Superior temporal gyrus (tissue), 1 donor: ENCODE measurements at regions not wholly inside any gene's neighbourhood (a gene's known extent, or its start where the extent isn't known, plus 50 kb on each side); places are given as distances from the start of the nearest gene placed in this dataset.
"Not testable (repeated sequence)": the region's sequence is repeated elsewhere in the genome, so short reads cannot be mapped to it uniquely, and the experiment has no call there.

Experiments
- DNase-seq: peaks from one replicate; pipeline ENCODE4 v3.0.0-alpha.2; 2016; ENCODE audit errors: extremely low spot score

DNA sequence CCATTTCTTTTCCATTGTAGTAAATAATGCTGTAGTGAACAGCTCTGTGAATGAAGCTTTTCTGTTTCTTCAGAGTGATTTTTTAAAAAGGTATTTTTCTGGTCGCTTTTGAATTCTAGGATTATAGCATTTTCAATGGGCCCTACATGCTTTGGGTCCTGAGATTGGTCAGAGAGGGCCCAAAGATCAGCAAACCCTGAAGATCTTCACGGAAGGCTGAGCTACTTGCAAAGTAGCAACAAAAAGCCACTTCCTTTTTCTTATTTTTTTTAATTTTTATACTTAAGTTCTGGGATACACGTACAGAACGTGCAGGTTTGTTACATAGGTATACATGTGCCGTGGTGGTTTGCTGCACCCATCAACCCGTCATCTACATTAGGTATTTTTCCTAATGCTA is 200.5 kb downstream of the FAT3 start:
- no peak for DNase-seq

DNA sequence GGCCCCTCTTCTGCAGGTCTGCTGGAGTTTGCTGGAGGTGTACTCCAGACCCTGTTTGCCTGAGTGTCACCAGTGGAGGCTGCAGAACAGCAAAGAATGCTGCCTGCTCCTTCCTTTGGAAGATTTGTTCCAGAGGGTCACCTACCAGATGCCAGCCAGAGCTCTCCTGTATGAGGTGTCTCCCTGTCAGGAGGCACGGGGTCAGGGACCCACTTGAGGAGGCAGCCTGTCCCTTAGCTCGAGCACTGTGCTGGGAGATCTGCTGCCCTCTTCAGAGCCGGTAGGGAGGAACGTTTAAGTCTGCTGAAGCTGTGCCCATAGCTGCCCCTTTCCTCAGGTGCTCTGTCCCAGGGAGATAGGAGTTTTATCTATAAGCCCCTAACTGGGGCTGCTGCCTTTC is 207.9 kb downstream of the FAT3 start:
- DNase-seq = no peak

DNA sequence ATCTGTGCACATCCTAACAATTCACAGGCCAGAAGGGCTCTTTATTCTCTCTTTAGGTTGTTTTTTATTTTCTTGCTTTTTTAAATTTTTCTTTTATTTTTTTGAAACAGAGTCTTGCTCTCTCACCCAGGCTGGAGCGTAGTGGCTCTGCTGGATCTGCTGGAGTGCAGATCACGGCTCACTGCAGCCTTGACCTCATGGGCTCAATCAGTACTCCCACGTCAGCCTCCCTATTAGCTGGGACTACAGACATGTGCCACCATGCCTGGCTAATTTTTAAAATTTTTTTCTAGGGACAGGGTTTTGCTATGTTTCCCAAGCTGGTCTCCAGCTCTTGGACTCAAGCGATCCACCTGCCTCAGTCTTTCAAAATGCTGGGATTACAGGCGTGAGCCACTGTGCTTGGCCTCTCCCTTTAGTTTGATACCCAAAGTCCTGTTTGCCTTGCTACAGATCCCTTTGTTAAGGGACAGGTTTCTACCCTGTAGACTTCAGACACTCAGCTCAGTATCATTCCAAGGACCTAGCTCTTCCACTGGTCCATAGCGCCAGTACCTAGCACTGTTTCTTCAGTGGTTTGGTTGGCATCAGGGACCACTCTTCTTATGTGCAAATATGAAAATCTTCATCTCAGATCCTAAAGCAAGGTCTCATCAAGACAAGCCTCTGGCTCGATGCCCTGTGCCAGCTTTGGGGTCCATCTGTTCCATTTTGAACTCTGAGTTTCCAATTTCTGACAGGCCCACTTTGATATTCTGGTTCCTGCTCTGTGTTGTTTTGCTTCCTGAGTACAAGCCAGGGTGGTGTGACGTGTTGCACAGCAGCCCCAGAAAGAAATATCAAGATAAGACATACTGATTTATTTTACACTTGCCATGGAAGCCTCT is 211.7 kb downstream of the FAT3 start:
- no peak for DNase-seq

DNA sequence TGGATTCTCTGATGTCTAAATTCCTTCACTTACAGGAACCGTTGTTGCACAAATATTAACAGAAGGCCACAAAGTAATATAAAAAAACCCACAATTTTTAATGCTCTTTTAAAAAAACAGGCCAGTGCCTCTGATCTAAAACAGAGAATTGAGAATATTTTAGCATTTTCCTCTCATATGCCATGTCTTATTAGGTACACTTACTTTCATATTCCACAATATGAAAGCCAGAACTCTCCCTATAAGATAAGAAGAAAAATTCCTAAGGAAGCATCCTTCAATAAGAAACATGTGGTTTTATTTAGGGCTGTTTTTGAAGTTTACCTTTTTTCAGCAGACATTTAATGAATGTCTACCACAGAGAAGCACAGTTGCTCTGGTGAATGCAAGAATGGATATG is 214.5 kb downstream of the FAT3 start:
- no peak for DNase-seq

DNA sequence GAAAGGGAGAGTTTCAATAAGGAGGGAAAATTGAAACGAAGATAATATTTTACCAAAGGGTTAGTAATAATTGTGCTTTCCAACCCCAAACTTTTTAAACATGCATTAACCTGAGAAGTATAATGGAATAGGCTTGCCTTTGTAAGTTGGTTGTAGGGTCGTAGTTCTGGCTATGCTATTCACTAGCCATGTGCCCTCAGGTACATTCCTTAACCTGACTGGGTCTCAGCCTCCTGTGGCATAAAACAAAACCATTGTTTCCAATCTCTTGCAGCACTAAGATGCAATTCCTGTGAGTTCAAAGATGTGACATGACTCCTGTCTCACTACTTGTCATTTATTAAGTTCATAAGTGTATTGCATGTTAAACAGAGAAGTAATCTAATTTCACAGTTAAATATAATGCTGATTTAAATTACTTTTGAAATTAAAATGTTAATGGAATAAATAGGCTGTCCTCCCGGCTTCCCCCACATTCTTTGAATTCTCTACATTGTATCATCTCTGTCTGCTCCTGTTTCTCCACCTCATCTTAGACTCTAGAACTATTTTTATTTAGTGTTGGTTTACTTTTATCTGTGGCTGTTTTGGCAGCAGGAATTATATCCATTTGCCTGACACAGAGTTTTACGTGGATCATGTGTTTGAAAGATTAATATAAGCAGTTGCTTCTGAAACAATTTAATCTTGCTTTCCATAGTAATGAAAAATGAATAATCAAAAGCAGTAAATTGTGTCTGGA is 216.3 kb downstream of the FAT3 start:
- DNase-seq = no peak

- DNase-seq = no peak
Measured at GRCh38 chr11:92441443-92441726, 216.8 kb downstream of the FAT3 start.

DNA sequence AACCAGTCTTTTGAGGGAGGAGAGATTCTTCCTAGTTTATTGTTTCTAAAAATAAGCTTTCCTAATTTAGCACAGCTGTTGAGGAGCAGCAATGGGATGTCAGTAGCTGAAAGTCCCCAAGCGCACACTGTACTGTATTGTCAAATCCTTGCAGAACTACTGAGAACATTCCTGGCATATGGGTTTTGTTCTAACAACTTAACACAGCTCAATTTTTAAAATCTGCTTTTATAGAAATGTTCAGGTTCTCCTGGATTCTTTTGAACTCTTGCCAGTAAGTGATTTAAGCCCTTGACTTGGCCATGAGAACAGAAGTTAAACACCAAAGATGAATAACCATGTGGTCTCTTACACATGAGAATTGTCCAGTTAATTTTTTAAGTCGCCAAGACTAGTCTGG is 218.6 kb downstream of the FAT3 start:
- peak; percentile 39 for DNase-seq

- DNase-seq = no peak
Measured at GRCh38 chr11:92447586-92447985, 223.0 kb downstream of the FAT3 start.

GRCh38 chr11:92449222-92449621 is 224.6 kb downstream of the FAT3 start:
- DNase-seq = no peak

DNA sequence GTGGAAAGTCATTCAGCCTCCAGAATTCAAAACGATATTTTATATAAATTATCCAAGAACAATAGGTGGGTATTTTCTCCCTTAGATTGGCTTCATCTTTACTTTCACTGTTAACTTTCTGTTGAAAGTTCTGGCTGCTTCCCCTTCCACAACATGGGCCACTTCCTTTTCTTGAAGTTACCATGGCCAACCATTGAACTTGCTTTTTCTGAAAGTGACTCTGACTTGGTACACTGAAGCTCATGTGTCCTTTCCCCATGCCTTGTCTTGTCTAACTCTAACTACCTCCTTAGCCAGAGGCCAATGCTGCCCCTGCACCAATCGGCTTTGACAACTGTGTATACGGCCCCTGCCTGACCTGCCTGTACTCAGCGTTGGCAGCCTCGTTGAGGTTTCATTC is 225.2 kb downstream of the FAT3 start:
- no peak for DNase-seq

GRCh38 chr11:92451063-92451462 is 226.4 kb downstream of the FAT3 start:
- DNase-seq = no peak

DNA sequence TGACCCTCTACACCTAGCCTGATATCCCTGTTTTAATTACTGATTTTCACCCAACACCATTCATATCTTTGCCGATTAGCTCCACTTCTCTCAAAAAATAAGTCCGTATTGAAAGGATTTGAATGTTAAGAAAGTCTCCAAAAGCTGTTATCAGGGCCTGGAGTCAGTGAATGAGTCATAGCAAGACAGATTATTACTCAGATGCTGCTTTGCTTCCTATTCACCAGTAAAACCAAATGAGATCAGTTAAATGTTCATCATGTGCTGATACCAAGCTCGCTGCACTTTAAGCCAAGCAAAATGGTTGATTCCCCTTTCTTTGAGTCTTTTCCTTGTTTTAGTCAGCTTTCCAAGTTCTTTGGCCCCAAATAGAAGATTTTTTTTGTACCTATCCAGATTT is 228.4 kb downstream of the FAT3 start:
- DNase-seq = no peak

DNA sequence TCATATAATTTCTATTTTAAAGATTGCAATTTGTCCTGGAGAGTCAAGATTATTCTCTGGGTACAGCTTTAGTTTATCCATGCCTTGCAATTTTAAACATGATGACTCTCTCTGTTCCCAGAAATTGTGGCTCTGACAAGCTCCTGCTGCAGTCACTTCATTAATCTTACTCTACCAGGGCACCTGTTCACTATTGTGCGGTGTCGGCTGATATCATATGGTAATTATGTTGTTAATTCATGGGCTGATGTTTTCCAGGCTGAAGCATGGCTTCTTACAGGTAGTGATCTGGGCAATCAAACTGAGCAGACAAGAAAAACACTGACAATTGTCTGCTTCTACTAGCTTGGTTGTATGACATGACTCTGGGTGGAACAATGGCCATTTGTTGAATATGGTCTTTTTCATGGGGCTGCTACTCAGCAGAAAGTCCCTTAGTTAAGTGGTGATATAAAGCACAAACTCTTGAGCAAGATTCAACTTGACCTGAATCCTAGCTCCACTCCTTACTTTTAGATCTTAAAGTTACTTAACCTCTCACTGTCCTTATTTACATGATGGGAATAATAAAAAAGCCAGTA is 230.7 kb downstream of the FAT3 start:
- peak; percentile 40 for DNase-seq

GRCh38 chr11:92457250-92457649 is 232.6 kb downstream of the FAT3 start:
- DNase-seq = no peak

DNA sequence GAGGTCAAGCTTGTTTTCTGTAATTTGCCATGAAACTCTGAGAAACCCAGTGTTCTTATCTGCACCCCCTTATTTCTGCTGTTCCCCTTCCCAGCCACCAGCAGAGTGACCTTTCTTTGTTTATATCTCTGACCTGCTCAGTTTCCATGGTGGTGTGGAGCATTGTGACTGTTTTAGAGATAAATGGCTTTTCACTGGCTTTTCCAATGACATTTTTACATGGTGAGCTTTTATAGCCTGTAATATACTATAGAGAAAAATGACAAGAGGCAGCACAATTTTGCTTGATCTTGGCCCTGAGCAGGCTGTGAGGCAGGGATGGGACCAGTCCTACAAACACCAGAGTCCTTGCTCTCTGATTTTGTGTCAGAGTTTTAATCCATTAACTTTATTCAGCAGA is 233.9 kb downstream of the FAT3 start:
- DNase-seq = no peak

- DNase-seq = no peak
Measured at GRCh38 chr11:92460213-92460612, 235.6 kb downstream of the FAT3 start.

- no peak for DNase-seq
Measured at GRCh38 chr11:92461447-92461846, 236.8 kb downstream of the FAT3 start.

GRCh38 chr11:92462821-92463220 is 238.2 kb downstream of the FAT3 start:
- DNase-seq = no peak

- no peak for DNase-seq
Measured at GRCh38 chr11:92464822-92465221, 240.2 kb downstream of the FAT3 start.

DNA sequence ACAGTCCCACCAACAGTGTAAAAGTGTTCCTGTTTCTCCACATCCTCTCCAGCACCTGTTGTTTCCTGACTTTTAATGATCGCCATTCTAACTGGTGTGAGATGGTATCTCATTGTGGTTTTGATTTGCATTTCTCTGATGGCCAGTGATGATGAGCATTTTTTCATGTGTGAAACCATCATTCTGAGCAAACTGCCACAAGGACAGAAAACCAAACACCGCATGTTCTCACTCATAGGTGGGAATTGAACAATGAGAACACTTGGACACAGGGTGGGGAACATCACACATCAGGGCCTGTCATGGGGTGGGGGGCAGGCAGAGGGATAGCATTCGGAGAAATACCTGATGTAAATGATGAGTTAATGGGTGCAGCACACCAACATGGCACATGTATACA is 240.8 kb downstream of the FAT3 start:
- not testable (repeated sequence) for DNase-seq

DNA sequence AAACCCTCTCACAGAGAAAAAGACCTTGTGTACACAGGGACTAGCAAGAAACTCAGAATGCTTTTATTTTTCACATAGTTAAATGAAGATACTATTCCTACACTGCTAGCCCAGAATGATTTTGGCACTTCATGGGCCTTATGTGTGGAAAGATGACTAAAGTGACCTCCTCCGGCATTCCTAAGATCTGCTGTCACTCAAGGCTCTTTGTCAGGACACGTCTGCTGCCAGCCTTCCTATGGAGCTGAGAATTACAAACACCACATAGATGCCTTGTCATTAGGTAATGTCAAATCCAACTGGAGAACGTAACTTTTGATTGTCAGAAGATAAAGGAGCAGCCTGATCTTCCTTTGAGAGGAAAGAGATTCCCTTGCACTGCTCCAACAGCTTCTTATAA is 249.1 kb downstream of the FAT3 start:
- no peak for DNase-seq

- DNase-seq = no peak
Measured at GRCh38 chr11:92475316-92475715, 250.7 kb downstream of the FAT3 start.

- no peak for DNase-seq
Measured at GRCh38 chr11:92475819-92476218, 251.2 kb downstream of the FAT3 start.
